ENCODE measurements at regions not wholly inside any gene's neighbourhood (a gene's known extent, or its start where the extent isn't known, plus 50 kb on each side); places are given as distances from the start of the nearest gene placed in this dataset.
"Not testable (repeated sequence)": the region's sequence is repeated elsewhere in the genome, so short reads cannot be mapped to it uniquely, and the experiment has no call there.

- no peak for DNase-seq (ENCODE audit: low read depth)
Measured at GRCh38 chr16:55015181-55015913, 84.7 kb downstream of the IRX5 start.

- no peak for DNase-seq (ENCODE audit: low read depth)
Measured at GRCh38 chr16:55016515-55016914, 85.8 kb downstream of the IRX5 start.

DNA sequence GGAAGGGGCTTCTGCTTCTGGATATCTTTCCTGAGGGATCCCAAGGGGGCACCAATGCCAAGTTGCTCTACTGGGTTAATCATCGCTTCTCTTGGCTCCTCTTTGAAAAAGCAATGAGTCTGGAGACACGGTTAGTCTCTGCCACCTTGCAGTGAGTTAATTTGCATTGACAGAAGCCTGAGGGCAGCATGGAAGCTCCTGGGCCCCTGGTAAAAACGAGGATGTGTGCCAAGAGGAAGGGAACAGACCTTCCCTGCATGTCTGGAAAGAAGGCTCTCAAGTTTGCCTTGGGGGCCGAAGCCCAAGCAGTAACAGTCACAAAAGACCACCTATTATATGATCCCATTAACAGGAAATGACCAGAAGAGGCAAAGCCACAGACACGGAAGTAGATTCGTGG lies 86.7 kb downstream of the IRX5 start:
- DNase-seq (ENCODE audit: low read depth), result no peak

GRCh38 chr16:55018881-55019280 lies 88.2 kb downstream of the IRX5 start:
- DNase-seq (ENCODE audit: low read depth), result no peak

DNA sequence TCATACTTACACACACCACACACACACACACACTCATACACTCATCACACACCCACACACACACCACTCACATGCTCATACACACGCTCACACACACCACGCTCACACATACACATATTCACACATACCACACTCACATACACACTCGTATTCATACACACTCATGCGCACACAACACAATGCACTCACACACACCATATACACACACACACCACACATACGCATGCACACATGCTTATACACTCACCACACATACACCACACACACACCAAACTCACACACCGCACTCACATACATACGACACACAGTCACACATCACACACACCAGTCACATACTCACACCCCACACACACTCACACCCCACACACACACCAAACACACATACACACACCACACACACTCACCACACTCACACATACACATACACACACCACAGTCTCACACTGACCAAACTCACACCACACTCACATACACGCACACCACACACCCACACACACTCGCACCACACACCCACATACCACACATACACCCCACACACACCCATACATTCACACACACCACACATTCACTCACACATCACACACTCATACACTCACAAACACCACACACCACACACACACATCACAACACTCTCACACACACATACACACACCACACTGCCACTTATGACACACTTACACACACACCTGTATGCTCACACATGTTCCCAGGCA lies 88.9 kb downstream of the IRX5 start:
- DNase-seq (ENCODE audit: low read depth), result no peak

DNA sequence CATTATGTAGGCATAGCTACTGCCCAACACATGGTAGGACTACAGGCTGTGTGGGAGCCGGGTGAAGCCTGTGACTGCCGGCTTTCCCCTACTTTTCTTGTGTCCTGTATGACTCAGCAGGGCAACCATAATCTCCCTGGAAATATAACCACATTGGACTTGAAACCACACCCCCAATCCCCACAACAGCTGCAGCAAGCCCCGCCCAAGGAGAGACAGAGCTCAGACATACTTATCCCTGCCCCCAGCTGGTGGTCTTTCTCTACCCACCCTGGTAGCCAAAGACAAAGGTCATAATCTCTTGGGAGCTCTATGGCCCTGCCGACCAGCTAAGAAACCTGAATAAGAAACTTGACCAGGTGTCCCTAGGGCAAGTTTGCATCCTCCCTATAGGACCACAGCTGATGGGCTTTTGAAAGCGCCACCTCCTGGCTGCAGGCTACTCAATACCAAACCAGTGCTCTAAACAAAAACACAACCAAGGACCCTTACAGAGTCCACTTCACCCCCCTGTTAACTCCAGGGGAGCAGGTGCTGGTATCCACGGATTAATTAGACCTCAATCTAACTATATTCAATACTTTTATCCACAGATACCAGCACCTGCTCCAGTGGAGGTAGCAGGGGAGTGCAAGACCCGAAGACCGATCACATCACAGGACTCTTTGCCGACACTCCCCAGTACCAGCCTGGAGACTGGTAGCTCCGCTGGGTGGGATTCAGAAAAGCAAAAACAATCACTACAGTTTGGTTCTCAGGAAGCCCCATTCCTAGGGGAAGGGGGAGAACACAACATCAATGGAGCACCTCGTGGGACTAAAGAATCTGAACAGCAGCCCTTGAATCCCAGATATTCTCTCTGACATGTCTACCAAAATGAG lies 91.2 kb downstream of the IRX5 start:
- no peak for DNase-seq (ENCODE audit: low read depth)

DNA sequence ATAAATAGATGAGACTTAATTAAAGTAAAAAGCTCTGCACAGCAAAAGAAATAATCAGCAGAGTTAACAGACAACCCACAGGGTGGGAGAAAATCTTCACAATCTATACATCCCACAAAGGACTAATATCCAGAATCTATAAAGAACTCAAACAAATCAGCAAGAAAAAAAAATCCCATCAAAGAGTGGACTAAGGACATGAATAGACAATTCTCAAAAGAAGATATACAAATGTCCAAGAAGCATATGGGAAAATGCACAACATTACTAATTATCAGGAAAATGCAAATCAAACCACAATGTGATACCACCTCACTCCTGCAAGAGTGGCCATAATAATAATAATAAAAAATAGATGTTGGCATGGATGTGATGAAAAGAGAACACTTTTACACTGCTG lies 96.6 kb downstream of the IRX5 start:
- not testable (repeated sequence) for DNase-seq (ENCODE audit: low read depth)

DNA sequence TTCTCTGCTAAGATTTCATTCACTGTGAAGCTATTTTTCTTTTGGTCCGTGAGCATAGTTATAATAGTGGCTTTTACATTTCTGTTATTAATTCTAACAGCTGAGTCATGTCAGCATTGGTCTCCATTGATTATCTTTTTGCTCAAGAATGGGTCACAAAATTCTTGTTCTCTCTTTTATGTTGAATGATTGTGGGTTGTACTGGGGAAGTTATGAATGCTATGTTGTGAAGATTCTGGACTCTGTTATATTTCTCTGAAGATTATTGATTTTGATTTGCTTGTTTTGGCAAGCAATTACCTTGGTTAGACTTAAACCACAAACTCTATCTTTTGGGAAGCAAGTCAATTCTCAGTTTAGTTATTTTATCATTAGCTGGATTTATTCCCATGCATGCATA lies 98.8 kb downstream of the IRX5 start:
- no peak for DNase-seq (ENCODE audit: low read depth)

- no peak for DNase-seq (ENCODE audit: low read depth)
Measured at GRCh38 chr16:55030944-55031343, 100.3 kb downstream of the IRX5 start.

DNA sequence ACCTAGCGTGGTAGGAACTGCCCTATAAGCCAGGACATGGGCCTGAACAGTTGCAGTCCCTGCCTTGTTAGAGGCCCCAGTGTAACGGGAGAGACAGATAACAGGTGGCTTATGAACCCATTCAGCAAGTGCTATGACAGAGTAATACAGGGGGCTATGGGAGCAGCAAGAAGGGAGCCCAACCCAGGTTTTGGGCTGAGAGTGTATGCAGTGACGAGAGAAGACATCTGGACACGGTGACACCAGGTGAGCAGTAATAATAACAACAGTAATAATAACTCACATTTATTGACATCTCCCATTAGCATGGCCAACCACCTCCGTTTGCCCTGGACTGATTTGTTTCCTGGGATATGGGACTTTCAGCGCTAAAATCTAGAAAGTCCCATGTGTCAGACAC lies 100.8 kb downstream of the IRX5 start:
- no peak for DNase-seq (ENCODE audit: low read depth)

GRCh38 chr16:55033225-55034156 lies 102.8 kb downstream of the IRX5 start:
- no peak for DNase-seq (ENCODE audit: low read depth)

GRCh38 chr16:55035029-55035428 lies 104.4 kb downstream of the IRX5 start:
- DNase-seq (ENCODE audit: low read depth), result peak; percentile 12

DNA sequence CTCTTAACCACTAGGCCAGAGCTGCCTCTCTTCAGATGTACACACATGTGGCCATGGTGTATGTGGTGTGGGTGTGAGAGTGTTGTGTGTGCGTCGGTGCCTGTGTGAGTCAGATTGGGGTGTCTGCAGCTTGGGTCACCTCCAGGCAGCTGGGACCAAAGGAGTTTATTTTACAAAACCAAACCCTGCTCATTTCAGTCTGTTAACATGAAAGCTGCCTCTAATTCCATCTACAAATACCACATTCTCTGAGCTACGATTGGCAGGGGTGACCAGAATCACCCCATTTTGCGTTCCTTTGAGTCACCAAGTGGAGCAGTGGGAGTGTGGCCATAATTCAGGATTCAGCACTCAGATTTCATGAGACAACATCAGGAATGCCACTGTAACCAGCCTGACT lies 105.3 kb downstream of the IRX5 start:
- no peak for DNase-seq (ENCODE audit: low read depth)

GRCh38 chr16:55036371-55036821 lies 105.7 kb downstream of the IRX5 start:
- no peak for DNase-seq (ENCODE audit: low read depth)

DNA sequence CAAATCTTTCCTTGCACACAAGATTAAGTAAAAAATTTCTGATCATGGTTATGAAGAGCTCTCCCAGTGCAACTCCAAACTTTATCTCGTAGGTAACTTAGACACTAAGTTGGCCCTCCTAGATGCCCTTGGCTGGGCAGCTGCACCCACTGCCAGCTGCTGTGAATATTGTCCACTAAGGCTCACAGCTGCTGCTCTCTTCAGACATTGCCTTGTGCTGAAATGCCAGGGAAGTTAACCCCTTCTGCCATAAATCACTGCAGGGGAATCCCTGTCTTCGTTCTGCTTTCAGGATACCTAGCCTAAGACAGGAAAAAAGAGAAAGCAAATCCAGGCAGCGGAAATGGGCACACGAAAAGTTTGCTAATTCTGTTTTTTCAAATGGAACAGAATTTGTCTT lies 106.4 kb downstream of the IRX5 start:
- DNase-seq (ENCODE audit: low read depth), result no peak

DNA sequence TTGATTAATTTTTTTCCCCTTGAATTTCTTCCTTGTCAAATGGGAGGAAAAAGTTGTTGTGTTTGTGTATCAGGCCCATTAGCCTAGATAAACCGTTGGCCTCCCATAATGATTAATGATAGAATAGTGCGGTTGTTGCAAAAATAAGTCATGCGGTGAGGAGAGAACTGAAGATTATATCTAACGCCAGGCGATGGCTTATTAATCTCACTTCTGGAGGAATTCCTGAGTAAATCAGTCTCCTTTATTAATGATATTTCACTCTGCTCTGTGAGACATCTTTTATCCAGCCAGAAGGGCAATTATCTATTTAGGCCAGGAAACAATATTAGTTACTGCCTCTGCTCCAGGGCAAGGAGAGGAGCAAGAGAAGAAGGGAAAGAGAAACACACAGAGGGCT lies 107.3 kb downstream of the IRX5 start:
- no peak for DNase-seq (ENCODE audit: low read depth)

- DNase-seq (ENCODE audit: low read depth), result no peak
Measured at GRCh38 chr16:55039042-55039441, 108.4 kb downstream of the IRX5 start.

DNA sequence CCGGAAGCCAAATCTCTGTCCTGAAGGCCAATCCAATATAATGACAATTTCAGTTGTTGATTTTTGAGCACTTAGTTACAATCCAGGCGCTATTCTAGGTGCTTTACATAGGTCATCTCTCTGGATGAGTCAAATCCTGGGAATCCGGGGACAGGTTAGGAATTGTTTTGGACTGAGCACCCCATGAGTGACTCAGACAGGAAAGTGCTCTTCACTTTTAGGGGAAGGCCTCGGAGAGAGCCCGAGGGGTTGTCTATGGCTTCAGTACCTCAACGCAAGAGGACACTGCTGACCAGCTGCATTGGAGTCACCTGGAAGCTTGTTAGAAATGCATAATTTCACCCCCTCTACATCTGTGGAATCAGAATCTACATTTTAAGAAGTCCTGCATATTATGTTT lies 108.8 kb downstream of the IRX5 start:
- DNase-seq (ENCODE audit: low read depth), result no peak

DNA sequence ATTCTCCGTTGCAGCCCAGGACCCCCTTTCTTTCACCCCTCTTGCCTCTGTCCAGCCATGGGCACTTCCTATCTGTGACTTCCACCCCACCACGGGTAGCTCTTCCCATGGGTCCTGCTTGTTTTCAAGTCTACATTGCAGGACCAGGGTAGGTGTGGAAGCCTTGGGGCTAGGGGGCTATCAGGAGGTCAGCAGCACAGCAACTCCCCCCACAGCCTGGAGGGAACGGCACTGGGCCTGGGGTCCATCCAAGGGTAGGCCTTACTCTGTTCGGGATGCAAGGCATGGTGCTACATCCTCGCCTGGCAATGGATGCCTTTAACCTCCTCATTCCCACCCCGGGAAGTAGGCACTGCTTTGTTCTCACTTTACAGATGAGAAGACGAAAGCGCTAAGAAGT lies 109.3 kb downstream of the IRX5 start:
- DNase-seq (ENCODE audit: low read depth), result no peak

- no peak for DNase-seq (ENCODE audit: low read depth)
Measured at GRCh38 chr16:55040366-55041086, 109.9 kb downstream of the IRX5 start.
